HuH-7.5 (cell line): ENCODE measurements at regions not wholly inside any gene's neighbourhood (a gene's known extent, or its start where the extent isn't known, plus 50 kb on each side); places are given as distances from the start of the nearest gene placed in this dataset.
"Not testable (repeated sequence)": the region's sequence is repeated elsewhere in the genome, so short reads cannot be mapped to it uniquely, and the experiment has no call there.

ENCODE experiments used
- DNase-seq: peaks from one replicate; pipeline ENCODE4 v3.0.0; 2011; ENCODE audit warnings: low spot score

- DNase-seq: peak; percentile 38
These were observed 143.4 kb upstream of the ERRFI1 start for GRCh38 chr1:8169364-8170058.

- DNase-seq: no peak
These were observed 141.8 kb upstream of the ERRFI1 start for GRCh38 chr1:8167936-8168335.

- no peak for DNase-seq
These were observed 140.3 kb upstream of the ERRFI1 start for GRCh38 chr1:8166406-8166805.

GRCh38 chr1:8165595-8166360 is 139.7 kb upstream of the ERRFI1 start:
- no peak for DNase-seq

- DNase-seq: no peak
These were observed 138.6 kb upstream of the ERRFI1 start for GRCh38 chr1:8164670-8165069.

- DNase-seq: no peak
These were observed 136.9 kb upstream of the ERRFI1 start for GRCh38 chr1:8163039-8163438.

GRCh38 chr1:8162168-8162567 is 136.1 kb upstream of the ERRFI1 start:
- no peak for DNase-seq

- DNase-seq: no peak
These were observed 135.5 kb upstream of the ERRFI1 start for GRCh38 chr1:8161546-8162105.

- no peak for DNase-seq
These were observed 133.4 kb upstream of the ERRFI1 start for GRCh38 chr1:8159470-8160024.

- DNase-seq: no peak
These were observed 132.9 kb upstream of the ERRFI1 start for GRCh38 chr1:8158995-8159394.

- no peak for DNase-seq
These were observed 131.7 kb upstream of the ERRFI1 start for GRCh38 chr1:8157765-8158164.

- no peak for DNase-seq
These were observed 129.5 kb upstream of the ERRFI1 start for GRCh38 chr1:8155528-8156186.

GRCh38 chr1:8154621-8155052 is 128.5 kb upstream of the ERRFI1 start:
- DNase-seq: peak; percentile 55

GRCh38 chr1:8153961-8154360 is 127.9 kb upstream of the ERRFI1 start:
- no peak for DNase-seq

GRCh38 chr1:8152731-8153702 is 126.9 kb upstream of the ERRFI1 start:
- DNase-seq: no peak

- no peak for DNase-seq
These were observed 125.5 kb upstream of the ERRFI1 start for GRCh38 chr1:8151647-8152046.

GRCh38 chr1:8149756-8150155 is 123.6 kb upstream of the ERRFI1 start:
- DNase-seq: not testable (repeated sequence)

- DNase-seq: no peak
These were observed 121.8 kb upstream of the ERRFI1 start for GRCh38 chr1:8147956-8148355.

- no peak for DNase-seq
These were observed 120.2 kb upstream of the ERRFI1 start for GRCh38 chr1:8146257-8146855.

GRCh38 chr1:8145545-8146202 is 119.6 kb upstream of the ERRFI1 start:
- DNase-seq: no peak
